ENCODE measurements at regions not wholly inside any gene's neighbourhood (a gene's known extent, or its start where the extent isn't known, plus 50 kb on each side); places are given as distances from the start of the nearest gene placed in this dataset.

GRCh38 chr3:28800203-28800602, 451.6 kb upstream of the AZI2 start:
- TF ChIP-seq CTCF (conservative IDR thresholded peaks at IDR 0.05; ENCODE audit: low read length) (no peak), EZH2phosphoT487 (IDR thresholded peaks at IDR 0.05; ENCODE audit: borderline replicate concordance, low read depth, low read length) (no peak)

All from OCI-LY7 (cell line).